HFF-Myc (cell line): ENCODE measurements at regions not wholly inside any gene's neighbourhood (a gene's known extent, or its start where the extent isn't known, plus 50 kb on each side); places are given as distances from the start of the nearest gene placed in this dataset.

Experiments
- DNase-seq: peaks from one replicate; pipeline ENCODE4 v3.0.0-alpha.2; 2011; ENCODE audit warnings: low read depth; ENCODE audit errors: extremely low read depth
- H3K4me3 ChIP-seq: replicated peaks from 2 replicates; pipeline ENCODE4 v1.5.1; 2011; ENCODE audit warnings: low read depth, mild to moderate bottlenecking, control low read depth, low read length
- TF ChIP-seq, protein P1 (sequence below): IDR thresholded peaks from 2 replicates; pipeline ENCODE4 v1.5.1; 2012; ENCODE audit warnings: mild to moderate bottlenecking, low read depth, low read length, control low read depth; ENCODE audit errors: missing control alignments

DNA sequence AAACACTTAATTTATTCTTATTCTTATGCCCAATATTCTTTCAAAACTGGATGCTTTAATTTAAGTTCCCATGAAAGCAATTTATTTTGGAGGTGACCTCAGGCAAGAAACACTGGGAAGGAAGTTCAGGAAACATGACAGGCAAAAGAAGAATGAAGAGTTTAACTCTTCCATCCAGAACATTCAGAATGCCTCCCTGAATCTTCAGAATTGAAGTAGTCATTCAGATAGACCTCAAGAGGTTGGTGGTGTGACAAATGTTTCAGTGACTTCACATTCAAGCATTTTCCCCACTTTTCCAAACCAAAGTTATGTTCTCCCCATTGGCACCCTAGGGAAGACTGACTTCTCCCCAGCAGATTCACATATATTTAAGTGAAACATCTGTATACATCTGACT, 110.5 kb downstream of the HAO1 start:
- DNase-seq, result no peak
- TF ChIP-seq, protein P1, sequence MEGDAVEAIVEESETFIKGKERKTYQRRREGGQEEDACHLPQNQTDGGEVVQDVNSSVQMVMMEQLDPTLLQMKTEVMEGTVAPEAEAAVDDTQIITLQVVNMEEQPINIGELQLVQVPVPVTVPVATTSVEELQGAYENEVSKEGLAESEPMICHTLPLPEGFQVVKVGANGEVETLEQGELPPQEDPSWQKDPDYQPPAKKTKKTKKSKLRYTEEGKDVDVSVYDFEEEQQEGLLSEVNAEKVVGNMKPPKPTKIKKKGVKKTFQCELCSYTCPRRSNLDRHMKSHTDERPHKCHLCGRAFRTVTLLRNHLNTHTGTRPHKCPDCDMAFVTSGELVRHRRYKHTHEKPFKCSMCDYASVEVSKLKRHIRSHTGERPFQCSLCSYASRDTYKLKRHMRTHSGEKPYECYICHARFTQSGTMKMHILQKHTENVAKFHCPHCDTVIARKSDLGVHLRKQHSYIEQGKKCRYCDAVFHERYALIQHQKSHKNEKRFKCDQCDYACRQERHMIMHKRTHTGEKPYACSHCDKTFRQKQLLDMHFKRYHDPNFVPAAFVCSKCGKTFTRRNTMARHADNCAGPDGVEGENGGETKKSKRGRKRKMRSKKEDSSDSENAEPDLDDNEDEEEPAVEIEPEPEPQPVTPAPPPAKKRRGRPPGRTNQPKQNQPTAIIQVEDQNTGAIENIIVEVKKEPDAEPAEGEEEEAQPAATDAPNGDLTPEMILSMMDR, result no peak
- no peak overlapping the region for H3K4me3 ChIP-seq
